DND-41 (cell line): ENCODE measurements at regions not wholly inside any gene's neighbourhood (a gene's known extent, or its start where the extent isn't known, plus 50 kb on each side); places are given as distances from the start of the nearest gene placed in this dataset.

Source experiments
- ATAC-seq: fragments of 200-7000 bp; cut with Tn5 transposase; 3 replicates; pipeline ENCODE4 v1.9.1; 2021; ENCODE audit warnings: low read depth; ENCODE audit not compliant: insufficient read depth
- DNase-seq: peaks from one replicate; pipeline ENCODE4 v3.0.0-alpha.2; 2020
- H2AFZ ChIP-seq: 2 replicates; pipeline ENCODE4 v1.6.0; 2012; ENCODE audit warnings: low read depth, low read length
- H3K27ac ChIP-seq: 2 replicates; pipeline ENCODE4 v1.5.1; 2012; ENCODE audit warnings: low read length, inconsistent platforms
- H3K27me3 ChIP-seq: fragments of 200-600 bp; sonication (generic); 2 replicates; pipeline ENCODE4 v1.6.0; 2012; ENCODE audit warnings: low read length, mild to moderate bottlenecking, inconsistent platforms; ENCODE audit not compliant: insufficient read depth, poor library complexity
- H3K36me3 ChIP-seq: 2 replicates; pipeline ENCODE4 v1.5.1; 2012; ENCODE audit warnings: low read length, inconsistent platforms; ENCODE audit not compliant: insufficient read depth
- H3K4me1 ChIP-seq: 2 replicates; pipeline ENCODE4 v1.5.1; 2012; ENCODE audit warnings: mild to moderate bottlenecking, low read length; ENCODE audit not compliant: insufficient read depth
- H3K4me2 ChIP-seq: 2 replicates; pipeline ENCODE4 v1.6.0; 2012; ENCODE audit warnings: mild to moderate bottlenecking, moderate library complexity, low read length, inconsistent platforms; ENCODE audit not compliant: insufficient read depth
- H3K4me3 ChIP-seq, 2 experiments: fragments of 200-600 bp in 1 of 2; shearing (Covaris generic) in 1 of 2; 2 replicates each; pipeline ENCODE4 v1.5.1; 2012 to 2016; ENCODE audit warnings: inconsistent platforms in 2 of 2, low read length in 2 of 2, mild to moderate bottlenecking in 2 of 2, low read depth in 1 of 2, moderate library complexity in 1 of 2
- H3K79me2 ChIP-seq: 2 replicates; pipeline ENCODE4 v1.6.0; 2012; ENCODE audit warnings: low read length, inconsistent platforms; ENCODE audit not compliant: insufficient read depth
- H3K9ac ChIP-seq: 2 replicates; pipeline ENCODE4 v1.6.0; 2012; ENCODE audit warnings: low read depth, mild to moderate bottlenecking, inconsistent platforms, low read length, moderate library complexity
- H3K9me3 ChIP-seq: 2 replicates; pipeline ENCODE4 v1.5.1; 2012; ENCODE audit warnings: low read length, moderate library complexity, mild to moderate bottlenecking, inconsistent platforms; ENCODE audit not compliant: insufficient read depth, severe bottlenecking
- H4K20me1 ChIP-seq: 2 replicates; pipeline ENCODE4 v1.6.0; 2012; ENCODE audit warnings: low read length; ENCODE audit not compliant: insufficient read depth
- EZH2 ChIP-seq: IDR thresholded peaks from 3 replicates; pipeline ENCODE4 v1.6.1; 2012; ENCODE audit warnings: borderline replicate concordance, low read depth, mild to moderate bottlenecking, moderate library complexity, low read length, inconsistent platforms; ENCODE audit not compliant: severe bottlenecking
- TF ChIP-seq, protein P1 (sequence below): IDR thresholded peaks from 2 replicates; pipeline ENCODE4 v1.5.1; 2012; ENCODE audit warnings: borderline replicate concordance, low read length, moderate library complexity, mild to moderate bottlenecking; ENCODE audit not compliant: poor library complexity, severe bottlenecking; ENCODE audit errors: extremely low read depth

- TF ChIP-seq EZH2, result no peak
- TF ChIP-seq, protein P1, sequence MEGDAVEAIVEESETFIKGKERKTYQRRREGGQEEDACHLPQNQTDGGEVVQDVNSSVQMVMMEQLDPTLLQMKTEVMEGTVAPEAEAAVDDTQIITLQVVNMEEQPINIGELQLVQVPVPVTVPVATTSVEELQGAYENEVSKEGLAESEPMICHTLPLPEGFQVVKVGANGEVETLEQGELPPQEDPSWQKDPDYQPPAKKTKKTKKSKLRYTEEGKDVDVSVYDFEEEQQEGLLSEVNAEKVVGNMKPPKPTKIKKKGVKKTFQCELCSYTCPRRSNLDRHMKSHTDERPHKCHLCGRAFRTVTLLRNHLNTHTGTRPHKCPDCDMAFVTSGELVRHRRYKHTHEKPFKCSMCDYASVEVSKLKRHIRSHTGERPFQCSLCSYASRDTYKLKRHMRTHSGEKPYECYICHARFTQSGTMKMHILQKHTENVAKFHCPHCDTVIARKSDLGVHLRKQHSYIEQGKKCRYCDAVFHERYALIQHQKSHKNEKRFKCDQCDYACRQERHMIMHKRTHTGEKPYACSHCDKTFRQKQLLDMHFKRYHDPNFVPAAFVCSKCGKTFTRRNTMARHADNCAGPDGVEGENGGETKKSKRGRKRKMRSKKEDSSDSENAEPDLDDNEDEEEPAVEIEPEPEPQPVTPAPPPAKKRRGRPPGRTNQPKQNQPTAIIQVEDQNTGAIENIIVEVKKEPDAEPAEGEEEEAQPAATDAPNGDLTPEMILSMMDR, result no peak
- Histone ChIP-seq H3K4me2 (no peak overlapping the region), H3K9me3 (no peaks in the 10 kb centered on the region), H3K9ac (no peak overlapping the region), H3K79me2 (no peaks in the 10 kb centered on the region), H4K20me1 (no peaks in the 10 kb centered on the region), H3K4me1 (no peaks in the 10 kb centered on the region), H3K27ac (no peak overlapping the region), H3K36me3 (no peaks in the 10 kb centered on the region), H3K4me3 (no peak overlapping the region), H2AFZ (no peak overlapping the region), H3K27me3 (no peaks in the 10 kb centered on the region)
- ATAC-seq (no peak), DNase-seq (no peak)
Measured at GRCh38 chr4:173704201-173704600, 174.2 kb upstream of the HAND2 start.

DNA sequence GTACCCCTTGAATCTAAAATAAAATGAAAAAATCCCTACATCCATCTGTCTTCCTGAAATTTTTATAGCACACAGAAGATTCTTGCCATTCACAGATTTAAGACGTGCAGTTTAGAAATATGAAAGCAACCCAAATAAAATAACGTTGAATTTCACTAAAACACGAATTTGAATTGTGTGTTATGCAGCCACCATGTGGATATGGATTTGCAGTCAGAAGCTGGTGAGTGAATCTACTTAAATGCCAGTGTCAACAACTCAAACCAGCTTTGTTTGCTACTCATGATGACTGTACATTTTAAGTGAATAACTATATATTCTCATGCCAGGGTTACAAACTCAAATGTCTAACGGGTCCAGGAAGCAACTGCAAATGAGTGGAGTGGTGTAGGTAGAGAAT is 173.0 kb upstream of the HAND2 start:
- H3K79me2 ChIP-seq, result no peaks in the 10 kb centered on the region
- no peak overlapping the region for H3K4me2 ChIP-seq
- ATAC-seq (no peak), DNase-seq (no peak)
- H4K20me1 ChIP-seq, result no peaks in the 10 kb centered on the region
- H3K4me3 ChIP-seq, result no peak overlapping the region
- H3K36me3 ChIP-seq, result no peaks in the 10 kb centered on the region
- TF ChIP-seq, protein P1, result no peak
- H3K27me3 ChIP-seq, result no peaks in the 10 kb centered on the region
- no peak overlapping the region for H3K27ac ChIP-seq
- no peak overlapping the region for H3K9ac ChIP-seq
- no peaks in the 10 kb centered on the region for H3K9me3 ChIP-seq
- no peaks in the 10 kb centered on the region for H3K4me1 ChIP-seq
- H2AFZ ChIP-seq, result no peak overlapping the region

- Histone ChIP-seq H3K27ac (no peak overlapping the region), H3K4me2 (no peak overlapping the region), H4K20me1 (no peaks in the 10 kb centered on the region), H3K9me3 (no peaks in the 10 kb centered on the region), H3K9ac (no peak overlapping the region), H3K27me3 (no peaks in the 10 kb centered on the region), H3K4me3 (no peak overlapping the region), H2AFZ (no peak overlapping the region), H3K4me1 (no peaks in the 10 kb centered on the region), H3K36me3 (no peaks in the 10 kb centered on the region), H3K79me2 (no peaks in the 10 kb centered on the region)
- ATAC-seq (no peak), DNase-seq (no peak)
- TF ChIP-seq, protein P1, result no peak
- no peak for TF ChIP-seq EZH2
Measured at GRCh38 chr4:173700650-173701049, 170.6 kb upstream of the HAND2 start.

GRCh38 chr4:173699841-173700475 is 169.9 kb upstream of the HAND2 start:
- ATAC-seq, result no peak
- Histone ChIP-seq H3K27ac (no peak overlapping the region), H3K9ac (no peak overlapping the region), H4K20me1 (no peaks in the 10 kb centered on the region), H3K9me3 (no peaks in the 10 kb centered on the region), H3K4me1 (no peaks in the 10 kb centered on the region), H3K27me3 (no peaks in the 10 kb centered on the region), H3K79me2 (no peaks in the 10 kb centered on the region), H2AFZ (no peak overlapping the region), H3K4me3 (no peak overlapping the region), H3K36me3 (no peaks in the 10 kb centered on the region), H3K4me2 (no peak overlapping the region)
- TF ChIP-seq, protein P1, result no peak
- no peak for TF ChIP-seq EZH2
- no peak for DNase-seq
